ENCODE measurements at regions not wholly inside any gene's neighbourhood (a gene's known extent, or its start where the extent isn't known, plus 50 kb on each side); places are given as distances from the start of the nearest gene placed in this dataset. TPM values are rescaled to one million over a fixed set of nuclear protein-coding genes. Genes with fewer than 3 reads are reported as not detected.

DNA sequence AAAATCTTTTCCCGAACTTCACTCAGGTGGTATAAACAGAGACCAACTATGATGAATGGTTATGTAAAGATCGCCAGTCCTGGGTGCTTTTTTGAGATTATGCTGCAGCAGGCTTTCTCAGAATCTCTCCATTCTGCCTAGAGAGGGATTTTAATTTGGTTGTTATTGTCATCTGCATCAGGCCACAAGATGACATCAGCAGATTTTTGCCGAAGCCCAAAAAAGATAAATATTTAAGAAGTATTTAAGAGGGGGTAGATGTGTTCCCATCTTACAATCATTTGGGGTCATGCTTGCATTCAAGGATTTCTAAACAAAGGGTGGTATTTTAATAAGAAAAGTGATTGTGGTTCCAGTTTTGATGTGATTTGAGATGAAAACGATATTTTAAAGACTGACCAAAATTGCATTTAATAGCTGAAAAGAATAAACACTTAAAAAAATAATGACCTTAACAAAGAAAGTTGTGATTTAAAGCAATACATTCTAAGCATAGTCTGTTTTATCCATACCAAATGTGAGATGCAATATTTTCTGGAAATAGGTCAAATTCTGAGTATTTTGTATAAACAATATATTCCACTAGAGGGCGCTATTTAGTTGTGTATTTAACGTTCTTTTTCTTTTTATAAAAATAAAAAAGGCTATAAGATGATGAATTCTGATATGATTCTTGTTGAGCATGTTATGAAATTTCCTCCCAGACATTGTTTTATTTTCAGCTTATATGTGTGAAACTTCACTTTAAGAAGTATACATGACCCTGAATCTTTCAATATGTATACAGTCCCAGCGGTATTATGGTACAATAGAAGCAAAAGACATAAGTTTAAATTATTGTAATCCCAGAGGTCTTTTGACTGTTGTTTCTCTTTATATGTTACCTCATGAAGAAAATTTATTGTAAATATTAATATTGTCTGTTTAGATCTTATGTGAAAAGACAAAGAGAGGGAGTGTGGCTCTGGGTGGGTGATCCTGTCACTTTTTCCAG is 51.0 kb upstream of the ZFP64 start:
- no peaks in the 10 kb centered on the region for H3K27me3 ChIP-seq
- no peaks in the 10 kb centered on the region for H3K4me1 ChIP-seq
- H3K36me3 Mint-ChIP-seq, result no peaks in the 10 kb centered on the region
- no peak overlapping the region for H3K9ac ChIP-seq
- no peaks in the 10 kb centered on the region for H3K4me1 Mint-ChIP-seq
- H3K27ac ChIP-seq, result no peak overlapping the region
- DNase-seq (ENCODE audit: low spot score), result peak; percentile 54
- H3K4me3 Mint-ChIP-seq, result no peak overlapping the region
- TF ChIP-seq EZH2 (IDR thresholded peaks at IDR 0.05), result no peak
- TF ChIP-seq, protein P1, sequence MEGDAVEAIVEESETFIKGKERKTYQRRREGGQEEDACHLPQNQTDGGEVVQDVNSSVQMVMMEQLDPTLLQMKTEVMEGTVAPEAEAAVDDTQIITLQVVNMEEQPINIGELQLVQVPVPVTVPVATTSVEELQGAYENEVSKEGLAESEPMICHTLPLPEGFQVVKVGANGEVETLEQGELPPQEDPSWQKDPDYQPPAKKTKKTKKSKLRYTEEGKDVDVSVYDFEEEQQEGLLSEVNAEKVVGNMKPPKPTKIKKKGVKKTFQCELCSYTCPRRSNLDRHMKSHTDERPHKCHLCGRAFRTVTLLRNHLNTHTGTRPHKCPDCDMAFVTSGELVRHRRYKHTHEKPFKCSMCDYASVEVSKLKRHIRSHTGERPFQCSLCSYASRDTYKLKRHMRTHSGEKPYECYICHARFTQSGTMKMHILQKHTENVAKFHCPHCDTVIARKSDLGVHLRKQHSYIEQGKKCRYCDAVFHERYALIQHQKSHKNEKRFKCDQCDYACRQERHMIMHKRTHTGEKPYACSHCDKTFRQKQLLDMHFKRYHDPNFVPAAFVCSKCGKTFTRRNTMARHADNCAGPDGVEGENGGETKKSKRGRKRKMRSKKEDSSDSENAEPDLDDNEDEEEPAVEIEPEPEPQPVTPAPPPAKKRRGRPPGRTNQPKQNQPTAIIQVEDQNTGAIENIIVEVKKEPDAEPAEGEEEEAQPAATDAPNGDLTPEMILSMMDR (IDR thresholded peaks at IDR 0.05), result peak; percentile 83
- peaks cover 2% of the 10 kb centered on the region for H3K27me3 Mint-ChIP-seq (ENCODE audit: insufficient read depth, low read depth)
- H3K9me3 Mint-ChIP-seq, result peaks cover 4% of the 10 kb centered on the region
- H3K36me3 ChIP-seq, result no peaks in the 10 kb centered on the region
- H3K27ac Mint-ChIP-seq, result no peak overlapping the region
- no peaks in the 10 kb centered on the region for H3K9me3 ChIP-seq (ENCODE audit: low read depth)
- no peaks in the 10 kb centered on the region for H3K79me2 ChIP-seq (ENCODE audit: low read depth)
- H2AFZ ChIP-seq (replicated peaks), result no peak overlapping the region
- H4K20me1 ChIP-seq (ENCODE audit: low read depth), result no peaks in the 10 kb centered on the region
- no peak overlapping the region for H3K4me2 ChIP-seq
- H3K4me3 ChIP-seq, result no peak overlapping the region
- no peaks in the 10 kb centered on the region for H3F3A ChIP-seq (ENCODE audit: low read depth)

Small RNAs in the stretch of these regions (small RNA-seq; reads per million reads assigned to genes)
- gene RF02271 (not detected), gene RPL36P1 (not detected)
